ENCODE measurements at regions not wholly inside any gene's neighbourhood (a gene's known extent, or its start where the extent isn't known, plus 50 kb on each side); places are given as distances from the start of the nearest gene placed in this dataset.

DNA sequence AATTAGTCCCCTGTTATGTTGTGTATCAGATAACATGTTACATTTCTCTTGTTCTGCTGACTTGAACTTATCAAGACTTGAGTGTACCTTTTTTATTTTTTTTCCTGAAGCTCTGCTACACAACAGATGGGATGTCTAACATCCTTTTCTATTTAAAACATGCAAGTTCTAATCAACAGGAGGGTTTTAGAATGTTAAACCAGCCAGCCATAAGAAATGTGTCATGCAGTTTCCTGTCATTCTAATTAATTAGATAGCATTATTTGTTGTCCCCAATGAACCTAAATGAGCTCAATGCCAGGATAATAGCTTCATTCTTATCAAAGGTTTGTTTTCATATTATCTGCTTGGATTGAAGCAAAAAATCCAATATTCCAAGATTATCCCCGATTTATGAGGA lies 958.2 kb downstream of the PCDH7 start:
- Mint-ChIP-seq H3K4me3 (ENCODE audit: unreplicated experiment) (no peak overlapping the region), H3K9me3 (ENCODE audit: unreplicated experiment) (no peaks in the 10 kb centered on the region), H3K27ac (ENCODE audit: unreplicated experiment) (no peak overlapping the region), H3K4me1 (ENCODE audit: unreplicated experiment) (no peaks in the 10 kb centered on the region), H3K27me3 (ENCODE audit: unreplicated experiment) (no peaks in the 10 kb centered on the region), H3K36me3 (ENCODE audit: unreplicated experiment) (no peaks in the 10 kb centered on the region)
- TF ChIP-seq, protein P1, sequence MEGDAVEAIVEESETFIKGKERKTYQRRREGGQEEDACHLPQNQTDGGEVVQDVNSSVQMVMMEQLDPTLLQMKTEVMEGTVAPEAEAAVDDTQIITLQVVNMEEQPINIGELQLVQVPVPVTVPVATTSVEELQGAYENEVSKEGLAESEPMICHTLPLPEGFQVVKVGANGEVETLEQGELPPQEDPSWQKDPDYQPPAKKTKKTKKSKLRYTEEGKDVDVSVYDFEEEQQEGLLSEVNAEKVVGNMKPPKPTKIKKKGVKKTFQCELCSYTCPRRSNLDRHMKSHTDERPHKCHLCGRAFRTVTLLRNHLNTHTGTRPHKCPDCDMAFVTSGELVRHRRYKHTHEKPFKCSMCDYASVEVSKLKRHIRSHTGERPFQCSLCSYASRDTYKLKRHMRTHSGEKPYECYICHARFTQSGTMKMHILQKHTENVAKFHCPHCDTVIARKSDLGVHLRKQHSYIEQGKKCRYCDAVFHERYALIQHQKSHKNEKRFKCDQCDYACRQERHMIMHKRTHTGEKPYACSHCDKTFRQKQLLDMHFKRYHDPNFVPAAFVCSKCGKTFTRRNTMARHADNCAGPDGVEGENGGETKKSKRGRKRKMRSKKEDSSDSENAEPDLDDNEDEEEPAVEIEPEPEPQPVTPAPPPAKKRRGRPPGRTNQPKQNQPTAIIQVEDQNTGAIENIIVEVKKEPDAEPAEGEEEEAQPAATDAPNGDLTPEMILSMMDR (IDR thresholded peaks at IDR 0.05): no peak
- DNase-seq (ENCODE audit: extremely low spot score, unreplicated experiment): no peak

DNA sequence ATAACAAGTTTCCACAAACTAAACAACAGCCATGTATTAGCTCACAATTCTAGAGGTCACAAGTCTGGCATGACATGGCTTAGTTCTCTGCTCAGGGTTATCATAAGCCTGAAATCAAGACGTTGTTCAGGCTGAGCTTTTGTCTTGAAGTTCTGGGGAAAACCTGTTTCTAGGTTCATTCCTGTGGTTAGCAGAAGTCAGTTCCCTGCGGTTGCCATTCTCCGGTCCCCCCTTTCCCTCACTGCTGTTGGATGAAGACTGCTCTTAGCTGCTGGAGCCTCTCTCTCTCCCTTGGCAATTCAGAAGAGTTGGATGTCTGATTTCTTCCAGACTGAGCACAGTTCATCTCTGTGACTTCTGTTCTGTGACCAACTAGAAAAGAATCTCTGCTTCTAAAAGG lies 962.6 kb downstream of the PCDH7 start:
- peaks cover 6% of the 10 kb centered on the region for H3K4me1 Mint-ChIP-seq (ENCODE audit: unreplicated experiment)
- H3K9me3 Mint-ChIP-seq (ENCODE audit: unreplicated experiment): no peaks in the 10 kb centered on the region
- H3K36me3 Mint-ChIP-seq (ENCODE audit: unreplicated experiment): no peaks in the 10 kb centered on the region
- H3K27ac Mint-ChIP-seq (ENCODE audit: unreplicated experiment): no peak overlapping the region
- TF ChIP-seq, protein P1 (IDR thresholded peaks at IDR 0.05): no peak
- H3K4me3 Mint-ChIP-seq (ENCODE audit: unreplicated experiment): no peak overlapping the region
- DNase-seq (ENCODE audit: extremely low spot score, unreplicated experiment): no peak
- no peaks in the 10 kb centered on the region for H3K27me3 Mint-ChIP-seq (ENCODE audit: unreplicated experiment)

DNA sequence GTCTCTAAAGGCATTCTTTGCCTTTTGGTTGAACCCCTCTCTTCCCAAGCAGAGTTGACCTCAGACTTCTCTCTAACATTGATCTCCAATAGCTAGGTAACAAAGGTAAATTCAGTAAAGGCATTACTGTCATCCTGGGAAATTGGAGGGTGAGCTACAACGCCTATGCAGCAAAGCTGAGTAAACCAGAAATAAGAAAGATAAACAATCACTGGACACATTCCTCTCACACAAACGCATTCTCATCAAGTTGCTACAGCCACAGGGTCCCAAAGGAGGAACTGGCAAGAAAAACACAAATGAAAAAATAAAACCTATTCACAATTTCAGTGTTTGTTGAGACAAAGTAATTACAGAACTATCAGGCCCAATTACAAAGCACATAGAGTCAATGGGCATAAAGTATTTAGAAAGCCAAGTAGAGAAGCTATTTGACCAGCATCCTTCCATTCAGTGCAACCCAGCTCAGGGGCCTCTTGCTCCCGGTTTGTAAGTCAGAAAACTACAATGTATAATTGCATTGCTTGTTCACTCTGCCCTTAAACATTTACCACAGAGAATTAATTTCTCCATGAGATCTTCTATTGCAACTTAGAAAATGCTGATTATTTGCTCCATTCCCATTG lies 967.7 kb downstream of the PCDH7 start:
- Mint-ChIP-seq H3K36me3 (ENCODE audit: unreplicated experiment) (no peaks in the 10 kb centered on the region), H3K27ac (ENCODE audit: unreplicated experiment) (peak overlapping the region; percentile 23), H3K27me3 (ENCODE audit: unreplicated experiment) (no peaks in the 10 kb centered on the region), H3K9me3 (ENCODE audit: unreplicated experiment) (no peaks in the 10 kb centered on the region), H3K4me3 (ENCODE audit: unreplicated experiment) (no peak overlapping the region), H3K4me1 (ENCODE audit: unreplicated experiment) (peaks cover 11% of the 10 kb centered on the region)
- no peak for DNase-seq (ENCODE audit: extremely low spot score, unreplicated experiment)
- TF ChIP-seq, protein P1 (IDR thresholded peaks at IDR 0.05): no peak

DNA sequence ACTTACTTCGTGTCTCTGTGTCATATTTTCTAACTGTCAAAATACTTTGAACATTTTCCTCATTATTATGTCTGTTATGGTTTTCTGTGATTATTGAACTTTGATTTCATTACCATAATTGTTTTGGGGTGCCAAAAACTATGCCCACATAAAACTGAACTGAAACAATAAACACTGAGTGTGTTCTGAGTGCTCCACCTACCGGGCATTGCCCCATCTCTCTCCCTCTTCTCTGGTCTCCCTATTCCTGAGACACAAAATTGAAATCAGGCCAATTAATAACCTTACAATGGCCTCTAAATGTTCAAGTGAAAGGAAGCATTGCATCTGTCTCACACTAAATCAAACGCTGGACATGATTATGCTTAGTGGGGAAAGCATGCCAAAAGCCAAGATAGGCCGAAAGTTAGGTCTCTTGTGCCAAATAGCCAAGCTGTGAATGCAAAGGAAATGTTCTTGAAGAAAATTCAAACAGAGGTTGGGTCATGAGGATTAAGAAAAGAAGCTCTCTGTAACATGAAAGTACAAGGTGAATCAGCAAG lies 972.3 kb downstream of the PCDH7 start:
- TF ChIP-seq, protein P1 (IDR thresholded peaks at IDR 0.05): peak; percentile 34
- Mint-ChIP-seq H3K27ac (ENCODE audit: unreplicated experiment) (no peak overlapping the region), H3K9me3 (ENCODE audit: unreplicated experiment) (peaks cover 10% of the 10 kb centered on the region), H3K36me3 (ENCODE audit: unreplicated experiment) (peaks cover 2% of the 10 kb centered on the region), H3K27me3 (ENCODE audit: unreplicated experiment) (no peaks in the 10 kb centered on the region), H3K4me3 (ENCODE audit: unreplicated experiment) (no peak overlapping the region), H3K4me1 (ENCODE audit: unreplicated experiment) (peaks cover 8% of the 10 kb centered on the region)
- no peak for DNase-seq (ENCODE audit: extremely low spot score, unreplicated experiment)

DNA sequence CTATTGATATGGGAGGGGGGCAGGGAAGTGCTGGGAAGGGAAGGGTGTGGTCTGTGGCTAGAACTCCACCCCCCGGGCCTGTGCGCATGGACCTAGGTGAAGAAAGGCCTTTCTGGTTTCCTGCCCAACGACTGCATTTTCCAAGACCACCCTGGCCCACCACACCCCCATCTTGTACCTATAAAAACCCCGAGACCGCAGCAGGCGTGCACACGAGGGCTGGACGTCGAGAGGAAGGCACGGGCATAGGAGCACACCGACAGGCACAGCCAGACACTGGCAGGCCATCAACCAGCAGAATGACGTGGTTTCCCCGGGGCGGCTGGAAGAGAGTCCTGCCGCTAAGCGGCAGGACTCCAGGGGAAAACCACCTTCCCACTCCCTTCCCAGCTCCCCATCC lies 981.1 kb downstream of the PCDH7 start:
- H3K27me3 Mint-ChIP-seq (ENCODE audit: unreplicated experiment): no peaks in the 10 kb centered on the region
- TF ChIP-seq, protein P1 (IDR thresholded peaks at IDR 0.05): no peak
- no peak overlapping the region for H3K27ac Mint-ChIP-seq (ENCODE audit: unreplicated experiment)
- no peak overlapping the region for H3K4me3 Mint-ChIP-seq (ENCODE audit: unreplicated experiment)
- H3K4me1 Mint-ChIP-seq (ENCODE audit: unreplicated experiment): no peaks in the 10 kb centered on the region
- no peaks in the 10 kb centered on the region for H3K36me3 Mint-ChIP-seq (ENCODE audit: unreplicated experiment)
- DNase-seq (ENCODE audit: extremely low spot score, unreplicated experiment): no peak
- H3K9me3 Mint-ChIP-seq (ENCODE audit: unreplicated experiment): no peaks in the 10 kb centered on the region
